ENCODE measurements at regions not wholly inside any gene's neighbourhood (a gene's known extent, or its start where the extent isn't known, plus 50 kb on each side); places are given as distances from the start of the nearest gene placed in this dataset.

GRCh38 chr1:82600314-82600713, 799.6 kb downstream of the ADGRL2 start:
- TF ChIP-seq FOXP2 (optimal IDR thresholded peaks at IDR 0.05; ENCODE audit: borderline replicate concordance, extremely low read depth, extremely low read length, insufficient read depth) (no peak), SIN3A (IDR thresholded peaks at IDR 0.05; ENCODE audit: borderline replicate concordance, insufficient read depth, low read length) (no peak), POLR2AphosphoS5 (IDR thresholded peaks at IDR 0.05; ENCODE audit: low read depth, low read length) (no peak), REST (IDR thresholded peaks at IDR 0.05; ENCODE audit: insufficient read depth in 1 of 2, low read depth in 2 of 2, low read length in 2 of 2) (no peak), TAF1 (IDR thresholded peaks at IDR 0.05; ENCODE audit: borderline replicate concordance, insufficient read depth, low read length) (no peak)

- TF ChIP-seq POLR2AphosphoS5 (IDR thresholded peaks at IDR 0.05; ENCODE audit: low read depth, low read length) (no peak), REST (IDR thresholded peaks at IDR 0.05; ENCODE audit: insufficient read depth in 1 of 2, low read depth in 2 of 2, low read length in 2 of 2) (no peak), TAF1 (IDR thresholded peaks at IDR 0.05; ENCODE audit: borderline replicate concordance, insufficient read depth, low read length) (no peak)
Measured at GRCh38 chr1:82598812-82599211, 798.1 kb downstream of the ADGRL2 start.

GRCh38 chr1:82598337-82598736, 797.6 kb downstream of the ADGRL2 start:
- no peak for TF ChIP-seq REST (IDR thresholded peaks at IDR 0.05; ENCODE audit: insufficient read depth in 1 of 2, low read depth in 2 of 2, low read length in 2 of 2)
- no peak for TF ChIP-seq TAF1 (IDR thresholded peaks at IDR 0.05; ENCODE audit: borderline replicate concordance, insufficient read depth, low read length)
- TF ChIP-seq FOXP2 (optimal IDR thresholded peaks at IDR 0.05; ENCODE audit: borderline replicate concordance, extremely low read depth, extremely low read length, insufficient read depth) = no peak

GRCh38 chr1:82597649-82598048, 796.9 kb downstream of the ADGRL2 start:
- TF ChIP-seq POLR2AphosphoS5 (IDR thresholded peaks at IDR 0.05; ENCODE audit: low read depth, low read length) (no peak), REST (IDR thresholded peaks at IDR 0.05; ENCODE audit: insufficient read depth in 1 of 2, low read depth in 2 of 2, low read length in 2 of 2) (no peak), SIN3A (IDR thresholded peaks at IDR 0.05; ENCODE audit: borderline replicate concordance, insufficient read depth, low read length) (no peak), TAF1 (IDR thresholded peaks at IDR 0.05; ENCODE audit: borderline replicate concordance, insufficient read depth, low read length) (no peak), FOXP2 (optimal IDR thresholded peaks at IDR 0.05; ENCODE audit: borderline replicate concordance, extremely low read depth, extremely low read length, insufficient read depth) (no peak)

GRCh38 chr1:82597141-82597540, 796.4 kb downstream of the ADGRL2 start:
- no peak for TF ChIP-seq POLR2AphosphoS5 (IDR thresholded peaks at IDR 0.05; ENCODE audit: low read depth, low read length)
- no peak for TF ChIP-seq REST (IDR thresholded peaks at IDR 0.05; ENCODE audit: insufficient read depth in 1 of 2, low read depth in 2 of 2, low read length in 2 of 2)
- no peak for TF ChIP-seq SIN3A (IDR thresholded peaks at IDR 0.05; ENCODE audit: borderline replicate concordance, insufficient read depth, low read length)
- TF ChIP-seq TAF1 (IDR thresholded peaks at IDR 0.05; ENCODE audit: borderline replicate concordance, insufficient read depth, low read length) = no peak
- TF ChIP-seq FOXP2 (optimal IDR thresholded peaks at IDR 0.05; ENCODE audit: borderline replicate concordance, extremely low read depth, extremely low read length, insufficient read depth) = no peak
